ENCODE measurements at regions not wholly inside any gene's neighbourhood (a gene's known extent, or its start where the extent isn't known, plus 50 kb on each side); places are given as distances from the start of the nearest gene placed in this dataset.

- 74 to 100% methylated on average over 1 to 2 of the region's 2 CpGs for WGBS, 2 experiments (ENCODE audit: extremely low coverage in 1 of 2, insufficient coverage in 1 of 2, insufficient read length in 1 of 2, insufficient replicate concordance in 2 of 2, low coverage in 1 of 2, low lambda C conversion rate in 2 of 2, missing lambda C conversion rate in 1 of 2)
- no peak overlapping the region for H2BK120ac ChIP-seq (replicated peaks; ENCODE audit: low read depth, low read length)
- H3K27ac ChIP-seq (ENCODE audit: low read depth, low read length): no peak overlapping the region
- no peak overlapping the region for H2AFZ ChIP-seq (ENCODE audit: low read length)
- ChIA-PET CTCF (ENCODE audit: partially characterized antibody) (interaction anchor here (1.4 kb wide), 1 partner anchor 256 kb away, joined by 3 read pairs; no protein-coding TSS in a partner anchor), POLR2A (ENCODE audit: partially characterized antibody) (no interaction called here)
- H3K56ac ChIP-seq (replicated peaks; ENCODE audit: insufficient read length, low read depth, low read length): no peak overlapping the region
- no peaks in the 10 kb centered on the region for H4K20me1 ChIP-seq (replicated peaks in 1 of 2; ENCODE audit: control insufficient read depth in 1 of 2, insufficient read depth in 2 of 2, low read length in 2 of 2)
- H4K8ac ChIP-seq (ENCODE audit: extremely low read depth, insufficient read depth, low read length): no peak overlapping the region
- FAIRE-seq: no peak
- no peak overlapping the region for H3K4ac ChIP-seq (replicated peaks; ENCODE audit: insufficient read length, low read depth, low read length)
- H3K4me1 ChIP-seq (replicated peaks in 1 of 4; ENCODE audit: control insufficient read depth in 3 of 4, insufficient read depth in 4 of 4, low read length in 3 of 4): no peaks in the 10 kb centered on the region
- no peak overlapping the region for H2BK20ac ChIP-seq (ENCODE audit: low read length)
- no peak overlapping the region for H3K23ac ChIP-seq (ENCODE audit: insufficient read length)
- H3K36me3 ChIP-seq (ENCODE audit: control insufficient read depth in 2 of 4, insufficient read depth in 4 of 4, low read length in 3 of 4): no peaks in the 10 kb centered on the region
- H2BK5ac ChIP-seq (ENCODE audit: low read depth, low read length): no peak overlapping the region
- H3K4me2 ChIP-seq (ENCODE audit: insufficient read depth in 1 of 2, low read depth in 2 of 2, low read length in 2 of 2): no peak overlapping the region
- no peak overlapping the region for H3K14ac ChIP-seq (ENCODE audit: insufficient read length)
- no peaks in the 10 kb centered on the region for H3K79me2 ChIP-seq (ENCODE audit: control insufficient read depth in 1 of 2, insufficient read depth in 2 of 2, low read length in 2 of 2)
- TF ChIP-seq POLR2AphosphoS5 (IDR thresholded peaks at IDR 0.05; ENCODE audit: low read depth, low read length) (no peak), SP1 (IDR thresholded peaks at IDR 0.05; ENCODE audit: low read depth, low read length) (no peak), EP300 (IDR thresholded peaks at IDR 0.05; ENCODE audit: borderline replicate concordance in 1 of 2, low read depth in 2 of 2, low read length in 2 of 2) (no peak), BCL11A (IDR thresholded peaks at IDR 0.05; ENCODE audit: low read depth in 2 of 2, low read length in 2 of 2) (no peak), JUN (IDR thresholded peaks at IDR 0.05; ENCODE audit: low read depth, low read length) (no peak), HDAC6 (IDR thresholded peaks at IDR 0.05; ENCODE audit: low read depth, low read length) (no peak), NRF1 (IDR thresholded peaks at IDR 0.05; ENCODE audit: low read depth, low read length) (no peak), RAD21 (IDR thresholded peaks at IDR 0.05 in 1 of 2, conservative IDR thresholded peaks at IDR 0.05 in 1 of 2; ENCODE audit: low read depth in 2 of 2, low read length in 2 of 2) (no peak), TAF1 (IDR thresholded peaks at IDR 0.05; ENCODE audit: low read depth, low read length) (no peak)
- H4K91ac ChIP-seq (replicated peaks; ENCODE audit: insufficient read length, low read length): no peak overlapping the region
- no peak overlapping the region for H2BK12ac ChIP-seq (ENCODE audit: low read depth, low read length)
- H3K18ac ChIP-seq (ENCODE audit: extremely low read depth, low read length): no peak overlapping the region
- DNase-seq (ENCODE audit: low read depth in 1 of 2, low spot score in 2 of 2): no peak
- no peak overlapping the region for H2BK15ac ChIP-seq (ENCODE audit: low read length)
- H3K27me3 ChIP-seq (replicated peaks in 1 of 4; ENCODE audit: control insufficient read depth in 3 of 4, extremely low read depth in 1 of 4, insufficient read depth in 3 of 4, low read length in 3 of 4): no peaks in the 10 kb centered on the region; a peak in 1 of 7 replicates
- no peak overlapping the region for H3K4me3 ChIP-seq (ENCODE audit: extremely low read depth in 1 of 4, insufficient read depth in 2 of 4, low read depth in 3 of 4, low read length in 4 of 4)
- no peak overlapping the region for H3K9ac ChIP-seq (replicated peaks in 1 of 4; ENCODE audit: extremely low read depth in 1 of 4, low read depth in 3 of 4, low read length in 3 of 4)
- H2AK5ac ChIP-seq (ENCODE audit: low read depth, low read length): no peak overlapping the region
- no peaks in the 10 kb centered on the region for H3K79me1 ChIP-seq (ENCODE audit: low read depth, low read length)
- H3K23me2 ChIP-seq (ENCODE audit: low read depth, low read length): no peaks in the 10 kb centered on the region
- no peak overlapping the region for H4K5ac ChIP-seq (ENCODE audit: insufficient read length, low read depth, low read length)
- H3K9me3 ChIP-seq (ENCODE audit: insufficient read depth in 2 of 2, low read depth in 1 of 2, low read length in 1 of 2): no peaks in the 10 kb centered on the region
Measured at GRCh38 chr14:22456998-22457594, 131.9 kb downstream of the DAD1 start.
